ENCODE measurements at regions not wholly inside any gene's neighbourhood (a gene's known extent, or its start where the extent isn't known, plus 50 kb on each side); places are given as distances from the start of the nearest gene placed in this dataset.

DNA sequence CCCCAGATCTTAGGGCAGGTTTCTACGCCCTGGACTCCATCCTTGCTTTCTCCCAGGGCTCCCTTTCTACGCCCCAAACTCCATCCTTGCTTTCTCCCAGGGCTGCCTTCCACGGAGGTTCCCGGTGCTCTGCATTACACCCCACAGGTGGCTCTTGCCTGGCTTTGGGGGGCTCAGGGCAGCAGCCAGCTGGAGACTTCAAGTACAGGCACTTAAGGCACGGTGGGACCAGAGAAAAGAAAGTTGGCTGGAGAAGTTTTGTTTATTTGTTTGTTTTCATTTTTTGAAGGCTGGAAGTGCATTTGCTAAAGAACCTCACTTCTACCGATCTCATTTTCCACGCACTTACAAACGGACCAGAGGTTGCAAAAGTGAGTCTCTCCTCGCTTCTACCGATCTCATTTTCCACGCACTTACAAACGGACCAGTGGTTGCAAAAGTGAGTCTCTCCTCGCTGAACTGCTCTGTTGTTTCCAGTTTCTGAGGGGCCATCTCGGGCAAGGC lies 103.8 kb upstream of the MED13L start:
- Histone ChIP-seq H3K27me3 (ENCODE audit: insufficient read depth, low read depth, severe bottlenecking) (no peaks in the 10 kb centered on the region), H3K9me3 (ENCODE audit: severe bottlenecking) (no peaks in the 10 kb centered on the region), H3K36me3 (no peaks in the 10 kb centered on the region), H3K4me3 (ENCODE audit: low read depth, low read length) (no peak overlapping the region), H3K27ac (no peak overlapping the region)
- TF ChIP-seq, protein P1, sequence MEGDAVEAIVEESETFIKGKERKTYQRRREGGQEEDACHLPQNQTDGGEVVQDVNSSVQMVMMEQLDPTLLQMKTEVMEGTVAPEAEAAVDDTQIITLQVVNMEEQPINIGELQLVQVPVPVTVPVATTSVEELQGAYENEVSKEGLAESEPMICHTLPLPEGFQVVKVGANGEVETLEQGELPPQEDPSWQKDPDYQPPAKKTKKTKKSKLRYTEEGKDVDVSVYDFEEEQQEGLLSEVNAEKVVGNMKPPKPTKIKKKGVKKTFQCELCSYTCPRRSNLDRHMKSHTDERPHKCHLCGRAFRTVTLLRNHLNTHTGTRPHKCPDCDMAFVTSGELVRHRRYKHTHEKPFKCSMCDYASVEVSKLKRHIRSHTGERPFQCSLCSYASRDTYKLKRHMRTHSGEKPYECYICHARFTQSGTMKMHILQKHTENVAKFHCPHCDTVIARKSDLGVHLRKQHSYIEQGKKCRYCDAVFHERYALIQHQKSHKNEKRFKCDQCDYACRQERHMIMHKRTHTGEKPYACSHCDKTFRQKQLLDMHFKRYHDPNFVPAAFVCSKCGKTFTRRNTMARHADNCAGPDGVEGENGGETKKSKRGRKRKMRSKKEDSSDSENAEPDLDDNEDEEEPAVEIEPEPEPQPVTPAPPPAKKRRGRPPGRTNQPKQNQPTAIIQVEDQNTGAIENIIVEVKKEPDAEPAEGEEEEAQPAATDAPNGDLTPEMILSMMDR (IDR thresholded peaks at IDR 0.05; ENCODE audit: low read depth, low read length), result no peak
- no peak for DNase-seq

DNA sequence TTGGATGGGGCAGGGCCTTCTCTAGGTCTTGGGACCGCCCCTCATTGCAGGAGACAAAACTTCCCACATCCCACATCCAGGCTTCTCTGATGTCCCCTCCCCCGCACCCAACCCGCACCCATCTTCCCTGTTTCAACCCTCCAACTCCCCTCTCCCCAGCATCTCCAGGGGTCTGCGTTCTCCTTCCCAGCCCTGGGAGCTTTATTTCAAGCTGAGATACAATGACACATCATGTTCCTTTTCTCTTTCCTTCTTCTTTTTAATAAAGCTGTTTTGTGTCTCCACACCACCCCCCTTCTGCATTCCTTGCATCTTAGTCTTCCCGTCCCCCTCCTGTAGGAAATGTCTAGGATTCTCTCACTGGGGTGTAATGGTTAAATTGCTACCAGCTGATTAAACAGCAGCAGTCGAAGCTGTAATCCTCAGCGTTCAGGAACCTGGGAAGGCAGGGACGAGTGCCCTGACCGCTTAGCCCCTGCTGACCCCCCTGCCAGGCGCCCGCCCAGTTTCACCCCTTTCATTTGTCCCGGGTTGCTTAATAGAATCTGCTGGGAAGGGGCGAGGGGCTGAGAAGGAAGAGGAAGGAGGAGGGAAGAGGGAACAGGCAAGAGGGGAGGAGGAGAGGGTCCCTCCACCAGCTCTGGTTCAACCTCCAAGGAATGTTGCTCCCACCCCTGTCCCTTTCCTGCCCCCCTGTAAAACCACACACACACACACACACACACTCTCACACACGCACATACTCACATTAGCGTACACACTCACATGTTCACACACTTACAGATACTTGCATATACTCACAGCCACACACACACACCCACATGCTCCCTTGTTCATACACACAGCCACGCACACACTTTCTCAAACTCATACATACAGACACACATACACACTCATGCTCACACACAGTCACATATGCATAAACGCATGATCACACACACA lies 104.5 kb upstream of the MED13L start:
- DNase-seq, result peak; percentile 40
- H3K4me3 ChIP-seq (ENCODE audit: low read depth, low read length), result no peak overlapping the region
- H3K27ac ChIP-seq, result no peak overlapping the region

DNA sequence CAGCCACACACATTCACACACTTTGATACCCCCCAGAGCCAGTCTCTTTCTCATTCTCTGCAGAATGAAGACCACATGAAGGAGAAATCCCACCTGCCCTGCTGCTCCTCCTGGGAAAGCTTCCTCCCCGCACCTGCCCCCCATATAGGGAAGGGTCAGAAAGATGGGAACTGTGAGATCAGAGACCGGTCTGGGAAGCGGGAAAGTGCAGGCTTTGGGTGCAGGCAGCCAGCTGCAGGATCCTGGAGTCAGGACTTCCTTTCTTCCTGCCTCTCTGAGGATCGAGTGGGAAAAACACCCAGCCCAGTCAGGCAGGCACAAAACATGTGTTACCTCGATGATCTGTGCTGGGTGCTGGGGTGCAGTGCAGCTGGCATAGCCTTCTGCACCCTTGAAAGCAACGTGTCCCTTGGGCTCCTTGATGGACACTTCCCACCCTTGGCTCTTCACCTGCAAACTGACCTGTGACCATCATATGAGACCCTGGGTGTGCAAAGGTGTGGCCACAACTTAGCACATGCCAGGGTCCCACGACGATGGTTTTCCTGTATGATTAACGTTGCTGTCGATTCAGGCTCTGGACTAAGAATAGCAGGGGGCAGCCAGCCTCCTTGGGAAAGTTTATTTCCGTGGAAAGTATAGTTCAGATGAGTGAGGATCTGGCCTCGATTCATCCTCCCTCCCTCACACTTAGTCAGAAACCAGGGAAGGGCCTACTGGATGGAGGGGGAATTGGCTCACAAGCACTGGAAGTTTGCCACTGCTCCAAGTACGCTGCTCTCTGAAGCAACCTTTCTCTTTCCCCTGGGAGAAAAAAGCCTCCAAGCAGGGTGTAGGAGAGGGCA lies 105.4 kb upstream of the MED13L start:
- H3K27ac ChIP-seq, result no peak overlapping the region

More for the DNA sequence above, 104.5 kb upstream of the MED13L start:
- no peaks in the 10 kb centered on the region for H3K9me3 ChIP-seq (ENCODE audit: severe bottlenecking)
- H3K27me3 ChIP-seq (ENCODE audit: insufficient read depth, low read depth, severe bottlenecking), result no peaks in the 10 kb centered on the region
- no peaks in the 10 kb centered on the region for H3K36me3 ChIP-seq
- TF ChIP-seq, protein P1 (IDR thresholded peaks at IDR 0.05; ENCODE audit: low read depth, low read length), result no peak

DNA sequence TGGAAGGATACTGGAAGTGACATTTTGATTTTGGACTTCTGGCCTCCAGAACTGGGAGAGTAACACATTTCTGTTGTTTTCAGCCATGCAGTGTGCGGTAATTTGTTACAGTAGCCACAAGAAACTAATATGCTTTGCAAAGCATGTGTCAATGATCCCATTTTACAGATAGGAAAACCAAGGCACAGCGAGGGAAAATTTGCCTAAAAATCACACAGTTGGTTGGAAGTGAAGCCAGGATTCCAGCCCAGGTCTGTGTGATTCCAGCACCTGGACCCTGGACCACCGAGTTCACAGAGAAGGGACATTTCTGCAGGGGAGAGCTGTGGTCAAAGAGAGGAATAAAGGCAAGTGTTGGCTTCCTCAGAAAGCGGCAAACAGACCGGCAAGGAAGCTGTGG lies 106.7 kb upstream of the MED13L start:
- no peak for DNase-seq
- H3K36me3 ChIP-seq, result no peaks in the 10 kb centered on the region
- H3K27ac ChIP-seq, result no peak overlapping the region
- no peaks in the 10 kb centered on the region for H3K27me3 ChIP-seq (ENCODE audit: insufficient read depth, low read depth, severe bottlenecking)
- H3K9me3 ChIP-seq (ENCODE audit: severe bottlenecking), result no peaks in the 10 kb centered on the region
- H3K4me3 ChIP-seq (ENCODE audit: low read depth, low read length), result no peak overlapping the region
- TF ChIP-seq, protein P1 (IDR thresholded peaks at IDR 0.05; ENCODE audit: low read depth, low read length), result no peak

More for the DNA sequence above, 105.4 kb upstream of the MED13L start:
- TF ChIP-seq, protein P1 (IDR thresholded peaks at IDR 0.05; ENCODE audit: low read depth, low read length), result no peak
- no peak overlapping the region for H3K4me3 ChIP-seq (ENCODE audit: low read depth, low read length)
- DNase-seq, result no peak
- no peaks in the 10 kb centered on the region for H3K9me3 ChIP-seq (ENCODE audit: severe bottlenecking)
- H3K36me3 ChIP-seq, result no peaks in the 10 kb centered on the region
- H3K27me3 ChIP-seq (ENCODE audit: insufficient read depth, low read depth, severe bottlenecking), result no peaks in the 10 kb centered on the region

DNA sequence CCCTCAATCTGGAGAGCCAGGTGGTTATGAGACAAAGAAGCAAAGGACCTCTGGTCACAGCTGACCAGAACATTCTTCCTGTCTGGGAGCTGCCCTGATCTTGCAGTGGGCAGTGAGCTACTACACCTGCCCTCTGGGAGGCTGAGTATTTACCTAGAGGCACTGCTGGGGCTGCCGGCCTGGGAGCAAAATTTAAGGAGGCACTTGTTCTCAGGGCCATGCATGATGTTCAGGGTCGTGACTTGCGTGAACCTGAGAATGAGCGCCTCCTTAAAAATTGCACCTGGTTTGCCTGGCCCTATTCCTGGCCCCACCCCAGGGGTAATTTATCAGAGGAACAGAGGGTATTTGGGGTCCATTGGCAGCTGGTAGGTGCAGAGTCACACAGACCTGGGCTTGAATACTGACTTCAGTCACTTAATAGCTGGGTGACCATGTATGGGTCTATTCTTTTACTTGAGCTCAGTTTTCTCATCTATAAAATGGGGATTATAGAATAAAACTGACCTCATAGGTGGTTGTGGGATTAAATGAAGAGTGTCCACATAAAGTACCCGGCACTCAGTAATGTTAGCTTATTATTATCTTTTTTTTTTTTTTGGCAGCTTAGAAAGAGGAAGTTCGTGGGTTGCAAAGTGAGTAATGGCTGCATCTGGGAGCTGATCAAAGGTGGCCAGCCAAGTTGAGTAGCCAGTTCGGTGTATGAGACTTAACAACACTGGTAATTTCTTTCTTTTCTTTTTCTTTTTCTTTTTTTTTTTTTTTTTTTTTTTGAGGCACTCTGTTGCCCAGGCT lies 107.4 kb upstream of the MED13L start:
- H3K4me3 ChIP-seq (ENCODE audit: low read depth, low read length), result no peak overlapping the region
- H3K36me3 ChIP-seq, result no peaks in the 10 kb centered on the region
- no peaks in the 10 kb centered on the region for H3K9me3 ChIP-seq (ENCODE audit: severe bottlenecking)
- H3K27ac ChIP-seq, result no peak overlapping the region
- TF ChIP-seq, protein P1 (IDR thresholded peaks at IDR 0.05; ENCODE audit: low read depth, low read length), result no peak
- peak; percentile 22 for DNase-seq
- no peaks in the 10 kb centered on the region for H3K27me3 ChIP-seq (ENCODE audit: insufficient read depth, low read depth, severe bottlenecking)

Measured in WERI-Rb-1 (cell line).